ENCODE measurements at regions not wholly inside any gene's neighbourhood (a gene's known extent, or its start where the extent isn't known, plus 50 kb on each side); places are given as distances from the start of the nearest gene placed in this dataset.

- TF ChIP-seq CTCF (conservative IDR thresholded peaks at IDR 0.05) (no peak), ZFX (IDR thresholded peaks at IDR 0.05) (no peak)
These were observed 301.7 kb downstream of the NDFIP2 start for GRCh38 chr13:79782541-79783205.
